Glomerular visceral epithelial cell (primary cell): ENCODE measurements at regions not wholly inside any gene's neighbourhood (a gene's known extent, or its start where the extent isn't known, plus 50 kb on each side); places are given as distances from the start of the nearest gene placed in this dataset.
A peak's percentile ranks its signal among the peaks of the same experiment; 100 is the strongest.

Experiments
- DNase-seq: peaks from one replicate; pipeline ENCODE4 v3.0.0-alpha.2; 2016; ENCODE audit errors: extremely low spot score

DNA sequence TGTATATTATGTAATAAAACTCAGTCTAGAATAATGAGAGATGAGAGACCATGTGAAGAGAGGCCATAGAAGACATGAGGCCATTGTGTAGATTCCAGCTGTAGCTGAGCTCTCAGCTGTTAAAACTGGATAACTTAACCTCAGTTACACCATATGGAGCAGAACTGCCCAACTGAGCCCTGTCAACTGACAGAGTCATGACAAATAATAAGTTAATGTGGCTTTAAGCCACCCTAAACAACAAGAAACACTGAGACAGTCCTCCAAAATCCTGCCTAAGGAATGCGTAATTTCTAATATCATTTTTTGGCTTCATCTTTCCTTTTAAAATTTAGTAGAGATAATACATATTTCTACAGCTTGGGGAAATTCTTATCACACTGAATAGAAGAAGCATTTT, 580.0 kb upstream of the RGS18 start:
- DNase-seq = no peak

DNA sequence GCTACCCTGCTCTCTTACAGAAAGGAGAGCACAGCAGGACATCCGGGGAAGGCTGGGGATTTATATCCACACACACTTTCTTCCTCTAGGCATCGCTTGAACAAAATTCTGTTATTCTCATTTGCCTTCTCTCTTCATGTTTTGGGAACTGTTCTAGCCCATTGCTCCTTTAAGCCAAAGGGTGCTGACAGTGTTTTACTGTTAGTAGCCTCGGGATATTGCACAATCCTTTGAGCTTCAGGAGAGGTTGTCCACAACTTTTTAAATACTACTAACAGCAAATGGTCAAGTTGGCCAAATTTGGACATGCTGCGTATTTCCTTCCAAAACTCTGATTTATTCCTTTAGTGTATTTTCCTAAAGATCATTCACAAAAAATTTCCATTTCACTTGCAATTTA, 579.2 kb upstream of the RGS18 start:
- DNase-seq = no peak

DNA sequence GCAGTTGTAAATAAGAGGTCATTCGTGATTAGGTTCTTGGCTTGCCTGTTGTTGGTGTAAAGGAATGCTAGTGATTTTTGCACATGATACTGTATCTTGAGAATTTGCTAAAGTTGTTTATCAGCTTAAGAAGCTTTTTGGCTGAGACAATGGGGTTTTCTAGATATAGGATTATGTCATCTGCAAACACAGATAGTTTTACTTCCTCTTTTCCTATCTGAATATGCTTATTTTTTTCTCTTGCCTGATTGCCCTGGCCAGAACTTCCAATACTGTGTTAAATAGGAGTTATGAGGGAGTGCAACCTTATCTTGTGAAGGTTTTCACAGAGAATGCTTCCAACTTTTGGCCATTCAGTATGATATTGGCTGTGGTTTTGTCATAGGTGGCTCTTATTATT, 576.1 kb upstream of the RGS18 start:
- DNase-seq = no peak

DNA sequence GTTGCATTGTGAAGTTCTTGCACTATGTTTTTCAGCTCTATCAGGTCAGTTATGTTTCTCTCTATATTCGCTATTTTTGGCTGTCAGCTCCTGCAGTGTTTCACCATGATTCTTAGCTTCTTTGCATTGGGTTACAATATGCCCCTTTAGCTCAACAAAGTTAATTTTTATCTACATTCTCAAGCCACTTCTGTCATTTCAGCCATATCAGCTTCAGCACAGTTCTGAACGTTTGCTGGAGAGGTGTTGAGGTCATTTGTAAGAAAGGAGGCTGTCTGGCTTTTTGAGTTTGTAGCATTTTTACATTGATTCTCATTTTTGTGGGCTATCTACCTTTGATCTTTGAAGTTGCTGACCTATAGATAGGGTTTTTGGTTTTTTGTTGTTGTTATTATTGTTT, 573.2 kb upstream of the RGS18 start:
- DNase-seq = no peak

DNA sequence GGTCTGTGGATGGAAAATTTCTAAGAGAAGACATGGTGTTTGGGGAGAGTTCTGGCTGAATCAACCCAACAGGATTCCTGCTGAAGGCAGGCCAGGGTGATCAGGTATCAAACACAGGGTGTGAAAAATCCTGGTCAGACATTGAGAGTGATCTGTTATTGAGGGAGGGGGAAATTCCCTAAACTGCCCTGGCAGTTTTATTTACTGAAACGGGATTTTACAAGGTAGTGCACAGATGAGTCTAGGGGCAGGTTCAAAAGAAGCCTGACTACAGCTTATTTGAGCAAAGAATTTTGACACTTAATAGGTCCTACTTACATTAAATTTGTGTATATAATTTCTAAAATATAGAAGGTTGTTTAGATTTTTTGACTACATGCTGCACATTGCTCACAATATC, 569.4 kb upstream of the RGS18 start:
- DNase-seq = no peak

DNA sequence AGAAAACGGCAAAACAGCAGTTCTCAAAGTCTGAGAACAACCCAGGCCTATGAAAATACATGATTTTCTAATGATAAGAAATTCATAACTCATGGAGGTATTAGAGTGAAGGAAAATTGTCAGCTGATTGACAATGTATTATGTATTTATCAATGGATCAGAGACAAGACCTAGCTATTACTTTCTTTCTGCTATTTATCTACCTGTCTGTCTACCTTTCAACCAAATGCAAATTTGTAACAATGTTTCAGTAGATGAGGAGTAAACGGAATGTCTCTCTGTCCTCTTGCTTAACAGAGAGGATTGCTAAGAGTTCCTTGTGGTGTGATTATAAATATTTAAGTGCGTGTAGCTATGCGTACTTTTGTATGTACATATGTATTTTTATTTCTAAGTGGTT, 568.7 kb upstream of the RGS18 start:
- no peak for DNase-seq

DNA sequence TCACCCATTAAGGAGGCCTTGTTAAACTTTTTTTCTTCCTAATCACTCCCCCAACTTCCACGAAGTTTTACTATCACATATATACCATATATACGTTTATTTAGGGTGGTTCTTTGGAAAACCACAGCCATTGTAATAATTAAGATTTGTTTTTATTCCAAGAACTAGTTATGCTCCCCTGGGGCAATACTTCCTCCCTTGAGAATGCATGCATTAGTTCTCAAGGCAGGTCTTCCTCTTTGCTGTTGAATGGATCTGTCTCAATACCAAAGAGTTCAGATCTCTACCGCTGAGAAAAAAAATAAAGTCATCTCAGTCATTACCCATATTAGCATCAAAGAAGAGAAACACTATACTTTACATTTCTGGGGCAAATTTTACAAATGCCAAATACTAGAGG, 567.7 kb upstream of the RGS18 start:
- DNase-seq = no peak

DNA sequence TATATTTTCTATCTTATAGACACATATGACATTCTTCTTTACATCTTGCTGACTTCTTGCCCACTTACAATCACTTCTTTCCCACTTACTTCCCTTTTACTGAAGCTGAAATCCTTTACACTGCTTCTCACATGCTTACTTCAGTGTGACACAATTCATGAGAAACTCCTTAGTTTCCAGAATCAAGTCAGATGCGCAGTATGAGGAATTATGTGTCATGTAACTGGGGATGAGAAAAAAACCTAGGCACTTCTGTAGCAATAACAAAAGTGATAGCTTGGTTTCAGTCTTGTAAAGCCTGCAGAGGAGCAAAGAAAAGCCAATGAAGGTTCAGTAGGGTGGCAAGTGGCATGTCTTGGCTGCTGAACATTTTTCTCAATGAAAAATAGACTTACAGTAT, 566.2 kb upstream of the RGS18 start:
- DNase-seq = no peak

DNA sequence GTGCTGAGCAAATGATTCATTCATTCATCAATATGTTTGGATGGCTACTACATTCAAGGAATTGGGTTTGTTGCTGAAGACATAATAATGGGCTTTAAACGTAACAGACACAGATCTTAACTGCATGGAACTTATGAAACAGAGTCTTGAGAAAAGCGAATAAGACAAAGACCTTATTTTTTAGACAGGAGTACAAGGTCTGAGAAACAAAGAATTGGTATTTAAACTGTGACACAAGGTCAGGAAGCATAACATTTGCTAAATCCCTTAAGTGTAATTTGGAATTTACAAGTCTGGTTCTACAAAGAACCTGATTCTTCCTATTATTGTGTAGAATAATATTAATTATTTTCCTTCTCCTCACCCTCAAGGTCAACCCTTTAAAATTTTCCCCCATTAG, 565.4 kb upstream of the RGS18 start:
- no peak for DNase-seq

DNA sequence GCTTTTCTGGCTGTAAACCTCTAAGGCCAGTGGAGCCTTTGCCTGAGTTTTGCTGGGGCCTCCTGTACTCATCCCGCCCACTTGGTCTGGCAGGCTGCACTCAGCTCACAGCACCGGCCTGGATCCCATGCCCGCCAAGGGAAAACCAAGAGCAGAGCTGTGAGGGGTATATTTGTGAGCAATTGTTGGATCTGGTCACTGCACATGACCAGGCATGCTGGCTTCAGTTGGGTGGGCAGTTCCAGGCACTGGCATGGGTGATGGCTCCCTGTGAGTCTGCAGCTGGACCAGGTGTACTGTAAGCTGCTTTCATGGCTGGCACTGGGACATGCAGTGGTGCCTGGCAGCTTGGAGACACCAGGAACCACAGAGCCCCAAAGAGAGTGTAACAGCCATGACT, 563.1 kb upstream of the RGS18 start:
- DNase-seq = no peak

DNA sequence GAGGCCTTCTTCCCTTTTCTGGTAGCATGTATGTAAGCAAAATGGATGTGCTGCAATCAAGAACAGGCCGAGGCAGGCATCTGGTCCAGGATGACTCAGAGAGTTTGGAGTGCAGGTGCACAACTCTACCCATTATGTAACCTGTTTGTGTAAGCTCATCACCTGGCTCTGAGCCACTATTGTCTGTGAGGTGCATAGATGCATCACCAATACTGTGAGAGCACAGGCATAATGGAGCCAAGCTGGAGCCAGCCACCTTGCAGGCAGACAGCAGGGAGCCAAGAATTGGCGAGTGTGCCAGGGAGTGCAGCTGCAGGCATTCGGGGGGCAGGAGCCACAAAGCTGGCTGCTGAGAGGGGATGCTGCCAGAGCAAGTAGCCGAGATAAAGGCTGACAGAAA, 549.9 kb upstream of the RGS18 start:
- DNase-seq = peak; percentile 15

DNA sequence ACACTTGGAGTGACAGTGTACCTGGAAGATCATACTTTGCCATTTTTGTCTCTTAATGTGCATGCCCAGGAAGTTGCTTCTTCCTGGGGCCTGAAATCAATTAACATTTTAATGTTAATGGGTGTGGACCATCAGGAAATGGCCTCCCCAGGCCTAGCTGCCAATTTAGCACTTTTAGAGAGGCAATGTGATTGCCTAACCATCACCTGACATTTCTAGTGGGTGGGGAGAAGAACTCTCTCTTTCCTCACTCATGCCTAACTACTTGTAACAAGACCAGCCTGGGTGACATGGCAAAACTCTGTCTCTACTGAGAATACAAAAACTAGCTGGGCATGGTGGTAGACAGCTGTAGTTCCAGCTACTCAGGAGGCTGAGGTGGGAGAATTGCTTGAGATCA, 549.0 kb upstream of the RGS18 start:
- no peak for DNase-seq

DNA sequence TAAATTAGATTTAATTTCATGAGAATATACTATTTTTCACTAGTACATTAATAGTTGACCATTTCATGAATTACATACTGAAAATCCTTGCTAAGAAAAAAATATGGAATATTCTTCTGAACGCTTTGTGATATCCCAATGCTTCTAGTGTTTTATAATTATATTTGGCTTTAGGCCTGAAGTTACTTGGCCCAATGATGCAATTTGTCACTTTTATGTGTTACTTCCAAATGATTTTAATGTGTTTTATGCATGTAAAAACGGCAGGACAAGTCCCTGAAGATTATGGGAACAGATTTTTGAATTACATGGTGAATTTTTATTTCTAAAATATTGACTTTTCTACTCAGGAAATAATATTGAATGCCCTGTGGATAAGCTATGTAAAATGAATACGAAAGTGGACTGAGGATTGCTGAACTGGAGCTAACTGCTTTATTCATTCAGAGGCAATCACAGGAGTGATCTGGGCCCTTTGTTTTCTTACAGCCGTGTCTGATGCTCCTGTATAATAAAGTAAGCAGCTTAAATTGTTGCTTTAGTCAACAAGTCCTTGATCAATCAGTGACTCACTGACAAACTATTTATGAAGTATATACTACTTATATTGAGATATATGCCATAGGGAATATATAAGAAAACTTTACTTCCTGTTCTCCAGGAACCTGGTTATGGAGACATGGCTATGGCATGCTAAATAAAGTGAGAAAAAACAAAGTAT, 543.0 kb upstream of the RGS18 start:
- no peak for DNase-seq

DNA sequence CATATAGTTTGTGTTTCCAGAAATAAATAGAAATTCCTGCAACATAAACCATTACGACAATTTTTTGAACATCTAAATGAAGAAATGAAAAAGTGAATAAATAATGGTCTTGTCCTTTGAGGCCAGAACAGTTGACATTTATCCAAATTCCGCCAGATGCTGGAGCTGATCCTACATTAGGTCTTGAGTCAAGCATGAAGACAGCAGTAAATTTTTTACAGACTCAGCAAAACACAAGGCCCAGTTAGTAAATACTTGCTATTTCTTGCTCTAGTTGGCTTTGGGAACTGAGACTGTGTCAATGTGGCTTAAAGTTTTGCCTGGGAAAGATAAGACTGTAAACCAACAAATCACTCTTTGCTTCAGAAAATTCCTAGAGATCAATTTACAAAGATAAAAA, 540.1 kb upstream of the RGS18 start:
- DNase-seq = no peak

DNA sequence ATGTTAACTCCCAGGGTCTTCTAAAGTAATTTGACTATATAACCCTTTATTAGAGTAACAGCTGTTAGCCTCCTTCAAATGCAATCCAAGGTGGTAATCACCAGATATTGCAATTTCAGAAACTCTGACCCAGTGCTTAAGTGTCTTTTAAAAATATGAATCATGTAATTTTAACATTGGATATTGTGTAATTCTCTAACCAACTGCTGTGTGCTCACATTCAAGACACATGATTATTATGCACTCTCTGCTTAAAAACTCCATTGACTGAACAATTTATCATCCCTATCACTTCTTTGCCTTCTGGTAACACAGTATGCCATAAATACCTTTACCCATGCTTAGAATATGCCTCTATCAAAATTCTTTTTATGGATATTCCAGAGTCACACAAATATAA, 537.4 kb upstream of the RGS18 start:
- DNase-seq = no peak

DNA sequence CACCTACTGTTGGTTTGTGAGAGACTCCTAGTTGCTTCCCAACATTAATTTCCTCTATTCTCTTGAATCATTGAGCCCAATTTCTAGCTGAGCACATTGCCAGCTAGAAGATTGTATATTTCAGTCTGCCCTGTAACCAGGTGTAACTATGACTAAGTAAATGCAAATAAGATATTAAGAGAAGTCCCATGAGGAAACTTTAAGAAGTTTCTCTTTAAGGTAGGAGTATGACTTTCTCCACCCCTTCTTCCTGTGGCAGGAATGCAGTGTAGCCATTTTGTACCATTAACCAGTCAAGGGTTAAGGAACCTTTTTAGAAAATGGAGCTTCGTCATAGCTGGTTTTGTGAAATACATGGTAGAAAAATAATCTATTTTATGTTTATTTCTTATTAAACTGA, 534.2 kb upstream of the RGS18 start:
- DNase-seq = no peak

DNA sequence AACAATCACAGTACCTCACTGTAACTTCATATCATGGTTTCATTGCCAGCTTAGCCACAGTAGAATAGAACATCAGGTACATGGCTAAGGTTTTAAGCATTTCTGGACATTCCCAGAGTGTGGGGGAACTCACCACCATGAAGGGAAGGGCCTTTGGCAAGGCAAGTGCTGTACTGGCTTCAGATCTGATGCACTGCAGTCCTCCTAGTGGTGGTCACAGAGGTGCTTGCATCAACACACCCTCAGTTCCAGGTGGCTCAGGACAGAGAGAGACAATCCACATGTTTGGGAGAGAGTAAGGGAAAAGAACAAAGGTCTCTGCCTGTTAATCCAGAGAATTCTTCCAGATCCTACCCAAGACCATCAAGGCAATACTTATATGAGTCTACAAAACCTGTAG, 528.4 kb upstream of the RGS18 start:
- DNase-seq = no peak

DNA sequence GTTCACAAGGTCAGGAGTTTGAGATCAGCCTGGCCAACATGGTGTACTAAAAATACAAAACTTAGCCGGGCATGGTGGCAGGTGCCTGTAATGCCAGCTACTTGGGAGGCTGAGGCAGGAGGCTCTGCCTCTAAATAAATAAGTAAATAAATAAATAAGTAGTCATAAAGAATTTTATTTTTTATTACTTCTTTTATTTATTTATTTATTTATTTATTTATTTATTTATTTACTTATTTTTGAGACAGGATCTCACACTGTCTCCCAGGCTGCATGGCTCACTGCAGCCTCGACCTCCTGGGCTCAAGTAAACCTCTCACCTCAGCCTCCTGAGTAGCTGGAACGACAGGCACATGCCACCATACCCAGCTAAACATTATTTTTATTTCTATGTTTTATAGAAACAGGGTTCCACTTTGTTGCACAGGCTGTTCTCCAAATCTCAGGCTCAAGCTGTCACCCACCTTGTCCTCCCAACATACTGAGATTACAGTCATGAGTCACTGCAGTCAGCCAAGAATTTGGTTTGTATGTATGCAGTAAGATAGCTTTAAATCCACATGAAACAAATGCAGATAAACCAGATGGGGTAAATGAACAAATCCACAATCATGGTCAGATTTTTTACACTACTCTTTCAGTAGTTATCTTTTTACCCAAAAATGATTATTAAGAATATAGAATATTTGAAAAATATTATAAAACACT, 523.3 kb upstream of the RGS18 start:
- no peak for DNase-seq

DNA sequence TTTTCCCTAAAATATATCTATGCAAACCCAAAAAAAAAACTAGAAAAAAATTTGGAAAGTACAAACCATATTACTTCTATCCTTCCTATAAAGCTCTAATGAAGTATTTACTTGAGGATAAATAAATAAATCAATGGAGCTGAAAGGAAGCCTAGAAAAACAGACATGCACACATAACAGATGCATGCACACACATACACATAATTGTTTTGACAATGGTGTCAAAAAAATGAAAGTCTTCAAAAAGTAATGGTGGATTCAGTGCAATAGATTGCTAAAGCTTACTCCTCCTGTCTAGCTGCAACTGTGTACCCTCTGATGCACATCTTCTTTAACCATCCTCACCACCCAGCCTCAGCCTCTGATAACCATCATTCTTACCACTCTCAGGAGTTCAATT, 521.9 kb upstream of the RGS18 start:
- no peak for DNase-seq

DNA sequence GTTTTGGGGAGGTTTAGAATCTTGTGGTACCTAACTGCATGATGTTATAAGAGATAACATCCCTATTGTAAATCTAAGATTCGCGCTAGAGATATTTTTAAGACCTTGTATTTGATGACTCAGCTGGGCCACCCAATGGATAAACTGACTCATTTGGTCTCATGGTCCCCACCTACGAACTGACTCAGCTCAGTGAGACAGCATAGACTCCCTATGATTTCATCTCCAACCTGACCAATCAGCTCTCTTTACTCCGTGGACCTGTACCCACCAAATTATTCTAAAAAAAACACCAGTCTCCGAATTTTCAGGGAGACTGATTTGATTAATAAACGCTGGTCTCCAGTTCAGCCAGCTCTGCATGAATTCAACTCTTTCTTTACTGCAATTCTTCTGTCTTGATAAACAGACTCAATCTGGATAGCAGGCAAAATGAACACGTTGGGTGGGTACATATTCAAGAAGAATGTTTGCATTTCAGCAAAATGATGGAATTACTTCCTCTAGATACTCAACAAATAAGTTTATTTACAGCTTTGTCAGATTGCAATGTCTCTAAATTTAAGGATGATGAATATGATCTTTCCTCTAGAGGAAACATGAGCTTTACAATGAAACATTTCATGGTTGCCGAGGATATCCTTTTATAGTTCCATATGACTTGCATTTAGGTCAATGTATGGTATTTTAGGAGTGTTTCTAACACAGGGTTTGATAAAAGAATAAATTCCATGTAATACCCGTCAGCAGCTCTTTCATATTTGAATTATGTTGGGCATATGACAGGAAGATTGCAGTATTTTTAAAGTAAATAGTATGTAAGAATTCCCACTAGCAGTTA, 516.6 kb upstream of the RGS18 start:
- no peak for DNase-seq

DNA sequence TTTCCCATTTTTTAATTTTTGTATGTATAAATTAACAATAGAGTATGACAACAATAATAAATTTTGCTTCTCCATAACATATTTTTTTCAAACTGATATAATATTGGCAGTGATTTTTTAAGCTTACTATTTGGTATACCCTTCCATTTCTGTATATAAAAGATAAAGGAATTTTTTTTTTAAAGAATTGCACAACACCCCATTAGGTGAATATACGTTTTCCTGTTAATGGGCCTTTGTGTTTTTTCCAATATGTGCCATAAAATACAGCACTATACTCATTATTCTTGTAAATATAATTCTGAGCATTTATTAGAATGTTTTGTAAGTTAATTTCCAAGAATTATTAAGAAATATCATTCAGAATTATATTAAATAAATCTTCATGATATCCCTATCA, 515.2 kb upstream of the RGS18 start:
- no peak for DNase-seq

DNA sequence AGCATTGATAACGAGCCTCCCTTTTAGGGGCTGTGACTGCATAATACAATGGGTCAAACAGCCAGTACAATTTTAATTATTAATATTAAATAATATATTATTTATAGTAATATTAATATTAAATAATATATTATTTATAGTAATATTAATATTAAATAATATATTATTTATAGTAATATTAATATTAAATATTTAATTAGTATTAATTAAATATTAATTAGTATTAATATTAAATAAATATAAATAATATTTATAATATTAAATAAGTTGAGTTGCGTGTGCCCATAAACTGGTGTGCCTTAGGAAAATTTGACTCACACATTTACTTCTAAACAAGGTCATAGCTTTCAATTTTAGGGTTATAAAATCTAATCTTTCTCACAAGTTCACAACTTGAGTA, 509.3 kb upstream of the RGS18 start:
- DNase-seq = no peak

DNA sequence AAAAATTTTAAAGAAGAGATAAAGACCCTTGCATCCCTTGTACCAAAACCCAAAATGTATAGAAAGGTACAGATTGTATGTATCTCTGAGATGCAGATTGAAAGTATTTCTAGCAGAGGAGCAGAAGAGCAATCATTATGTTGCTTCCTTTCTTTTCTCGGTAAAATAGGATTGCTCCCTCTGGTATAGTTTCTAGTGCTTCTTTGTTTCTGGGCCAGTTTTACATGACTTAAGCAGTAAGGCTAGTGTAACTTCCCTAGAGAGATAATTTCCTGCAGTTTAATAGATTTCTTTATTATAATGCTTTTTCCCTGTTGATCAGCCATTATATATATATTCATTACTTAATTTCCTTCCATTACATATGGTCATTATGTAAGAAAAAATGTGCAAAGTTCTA, 496.2 kb upstream of the RGS18 start:
- no peak for DNase-seq
